NCI-H2227 (cell line): ENCODE measurements at regions not wholly inside any gene's neighbourhood (a gene's known extent, or its start where the extent isn't known, plus 50 kb on each side); places are given as distances from the start of the nearest gene placed in this dataset.
"Not testable (repeated sequence)": the region's sequence is repeated elsewhere in the genome, so short reads cannot be mapped to it uniquely, and the experiment has no call there.

Experiments used
- DNase-seq: peaks from one replicate; lab custom pipeline; 2025; ENCODE audit not compliant: unreplicated experiment; lab: John Stamatoyannopoulos, UW

DNA sequence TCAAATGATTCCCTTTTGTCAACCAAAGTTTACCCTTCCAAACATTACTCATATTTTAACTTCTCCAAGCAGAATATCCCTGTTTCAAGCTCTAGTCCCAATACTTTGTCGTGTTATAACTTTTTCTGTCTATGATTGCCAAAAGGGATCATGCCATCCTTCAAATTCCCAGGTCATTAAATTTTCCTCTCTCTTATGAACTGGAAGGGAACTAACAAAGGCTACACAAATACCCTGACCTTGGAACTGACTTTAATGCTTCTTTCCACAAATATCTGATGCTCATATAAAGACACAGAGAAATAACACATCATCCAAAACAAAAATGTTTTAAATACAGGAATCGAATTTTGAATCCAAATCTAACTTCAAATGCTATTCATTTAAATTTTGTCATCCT, 1352.7 kb downstream of the CDH11 start:
- DNase-seq: no peak

DNA sequence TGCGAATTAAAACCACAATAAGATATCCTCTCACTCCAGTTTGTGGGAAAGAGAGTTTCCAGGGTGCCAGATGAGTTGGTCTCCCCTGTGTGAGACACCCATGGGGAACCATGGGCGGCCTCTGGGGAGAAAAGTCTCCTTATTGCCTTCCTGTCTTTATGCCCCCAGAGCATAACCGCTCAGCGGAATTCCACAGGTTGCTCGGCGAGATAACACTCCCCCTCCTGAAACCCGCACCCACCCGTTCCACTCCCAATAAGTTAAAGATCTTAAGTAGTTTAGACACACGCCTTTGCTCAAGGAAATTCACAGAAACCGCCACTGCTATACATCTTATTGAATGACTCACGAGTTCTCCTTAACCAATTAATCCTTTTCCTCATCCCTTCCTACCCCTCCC, 1361.6 kb downstream of the CDH11 start:
- not testable (repeated sequence) for DNase-seq

DNA sequence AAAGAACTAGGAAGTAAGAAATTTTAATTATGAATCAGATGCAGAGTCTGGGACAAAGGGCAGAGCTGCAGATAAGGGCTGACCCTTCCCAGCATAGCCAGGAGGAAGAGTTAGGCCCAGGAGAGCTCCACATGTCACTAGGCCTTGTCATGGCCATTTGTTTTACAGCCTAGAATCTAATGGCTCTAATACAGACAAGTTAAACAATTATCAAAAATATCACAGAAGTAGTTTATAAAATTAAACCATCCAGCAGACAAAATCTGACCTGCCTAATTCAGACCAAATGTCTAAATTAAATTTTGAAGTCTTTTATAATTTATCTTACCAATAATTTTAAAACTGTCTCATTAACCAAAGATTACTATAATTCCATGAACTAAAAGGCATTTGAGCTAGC, 1369.5 kb downstream of the CDH11 start:
- DNase-seq: no peak

DNA sequence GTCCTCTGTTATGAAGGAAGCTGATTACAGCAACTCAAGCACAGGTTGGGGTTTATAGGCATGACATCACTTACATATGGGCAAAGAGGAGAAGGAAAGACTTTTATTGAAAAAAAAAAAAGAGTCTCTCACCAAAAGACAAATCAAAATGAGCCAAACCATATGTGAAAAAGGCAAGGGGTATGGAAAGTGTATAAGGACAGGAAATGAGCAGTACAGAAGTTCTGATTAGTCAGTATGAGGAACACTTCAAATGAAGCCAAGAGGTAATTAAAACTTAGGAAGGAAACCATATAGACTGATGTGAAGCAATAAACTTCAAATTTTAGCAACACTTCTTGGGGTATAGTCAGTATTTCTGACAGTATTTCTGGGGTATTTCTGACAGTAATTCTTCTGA, 1372.6 kb downstream of the CDH11 start:
- no peak for DNase-seq

DNA sequence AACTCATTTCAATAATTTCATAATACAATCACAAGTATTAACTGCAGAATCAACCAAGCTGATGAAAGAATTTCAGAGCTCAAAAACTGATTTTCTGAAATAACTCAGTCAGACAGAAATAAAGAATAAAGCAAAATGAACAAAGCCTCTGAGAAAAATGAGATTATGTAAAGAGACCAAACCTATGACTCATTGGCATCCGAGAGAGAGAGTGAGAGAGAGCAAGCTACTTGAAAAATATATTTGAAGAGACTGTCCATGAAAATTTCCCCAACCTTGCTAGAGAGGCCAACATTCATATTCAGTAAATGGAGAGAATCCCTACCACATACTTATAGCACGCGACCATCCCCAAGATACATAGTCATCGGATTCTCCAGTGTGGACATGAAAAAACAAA, 1376.4 kb downstream of the CDH11 start:
- DNase-seq: no peak

DNA sequence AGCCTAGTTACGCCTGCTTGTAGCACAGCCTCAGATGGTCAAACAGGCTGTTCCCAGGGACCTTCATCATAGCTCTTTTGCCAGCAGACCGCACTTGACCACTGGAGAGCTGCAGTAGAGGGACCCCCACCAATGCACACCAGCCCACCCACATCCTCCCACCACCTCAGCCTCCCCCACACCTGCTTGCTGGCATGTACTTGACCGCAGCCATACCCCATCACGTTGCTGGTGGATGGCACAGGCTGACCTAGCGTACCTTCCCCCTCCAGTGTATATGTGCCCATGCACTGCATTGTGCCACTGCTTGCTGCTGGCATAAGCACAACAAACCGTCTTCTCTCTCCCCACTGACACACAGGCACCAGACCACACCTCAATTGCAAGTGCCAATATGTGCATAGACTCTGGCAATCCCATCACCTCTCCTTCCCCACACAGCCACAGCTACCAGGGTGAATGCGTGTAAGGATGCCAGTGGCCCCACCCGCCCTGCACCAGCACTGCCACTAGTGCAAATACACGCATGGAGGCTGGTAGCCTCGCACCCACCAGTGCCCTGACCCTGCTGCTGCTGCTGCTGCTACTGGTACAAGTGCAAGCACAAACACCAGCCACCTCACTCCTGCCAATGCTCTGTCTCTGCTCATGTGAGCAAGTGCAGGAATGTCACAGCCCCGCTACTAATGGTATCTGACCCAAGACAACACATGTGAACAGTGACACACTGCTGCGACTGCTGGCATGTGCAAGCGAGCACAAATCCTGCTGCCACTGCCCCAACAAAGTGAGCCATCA, 1377.6 kb downstream of the CDH11 start:
- DNase-seq: no peak

DNA sequence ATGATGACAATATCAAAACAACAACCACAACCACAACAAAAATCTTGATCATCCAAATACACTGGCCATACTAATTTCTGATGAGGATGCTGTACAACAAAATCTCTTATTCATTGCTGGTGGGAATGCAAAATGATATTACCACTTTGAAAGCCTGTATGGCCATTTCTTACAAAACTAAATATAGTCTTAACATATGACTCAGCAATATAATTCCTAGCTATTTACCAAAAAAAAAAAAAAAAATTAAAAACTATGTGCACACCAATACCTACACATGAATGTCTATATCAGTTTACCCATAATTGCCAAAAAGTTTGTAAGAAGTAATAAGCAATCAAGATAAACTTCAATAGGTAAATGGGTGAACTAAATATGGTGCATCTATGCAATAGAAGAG, 1379.7 kb downstream of the CDH11 start:
- DNase-seq: no peak

DNA sequence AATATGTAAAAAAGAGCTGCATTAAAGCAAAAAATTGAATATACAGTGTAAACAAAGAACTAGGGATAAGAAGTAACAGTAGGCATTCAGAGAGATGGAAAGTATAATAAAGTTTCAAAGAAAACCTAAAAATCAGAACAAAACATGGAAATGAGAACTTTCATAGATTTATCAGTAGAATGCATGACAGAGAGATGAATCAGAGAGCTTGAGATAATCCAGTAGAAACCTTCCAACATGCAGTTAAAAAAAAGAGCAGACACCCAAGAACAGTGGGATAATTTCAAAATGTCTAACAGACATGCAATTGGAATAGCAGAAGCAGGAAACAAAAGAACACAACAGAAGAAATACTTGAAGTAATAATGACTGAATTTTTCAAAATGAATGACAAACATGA, 1384.2 kb downstream of the CDH11 start:
- DNase-seq: no peak

DNA sequence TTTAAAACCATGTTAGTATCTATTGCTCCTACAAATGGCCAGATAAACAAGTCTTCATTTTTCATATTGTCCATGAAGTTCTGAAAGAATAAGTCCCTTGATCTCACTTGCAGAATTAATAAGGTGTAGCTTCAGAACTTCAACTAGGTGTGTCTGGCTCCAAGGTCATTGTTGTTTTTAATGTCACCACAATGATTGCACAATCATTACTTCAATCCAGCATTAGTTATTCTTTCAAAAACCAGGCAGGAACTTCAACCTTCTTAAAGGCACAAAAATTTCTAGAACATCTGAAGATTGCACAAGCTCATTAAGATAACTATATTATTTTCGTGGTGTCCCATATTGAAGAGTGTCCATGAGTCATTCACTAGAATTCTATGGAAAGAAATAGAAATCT, 1386.4 kb downstream of the CDH11 start:
- DNase-seq: no peak

DNA sequence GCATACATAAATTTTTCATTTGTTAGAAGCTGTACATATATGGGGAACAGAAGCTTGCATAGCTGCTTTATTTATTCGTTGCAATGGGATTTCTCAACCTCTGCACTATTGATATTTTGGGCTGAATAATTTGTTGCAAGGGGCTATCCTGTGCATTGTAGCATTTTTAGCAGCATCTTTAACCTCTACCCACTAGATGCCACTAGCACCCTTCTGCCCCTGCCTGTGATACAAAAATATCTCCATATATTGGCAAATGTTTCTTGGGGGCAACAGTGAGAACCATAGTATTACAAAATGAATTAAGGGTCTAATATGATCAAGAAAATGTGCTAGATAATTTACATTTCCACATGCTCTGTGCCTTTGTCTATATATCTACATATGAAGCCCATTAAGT, 1401.0 kb downstream of the CDH11 start:
- no peak for DNase-seq

DNA sequence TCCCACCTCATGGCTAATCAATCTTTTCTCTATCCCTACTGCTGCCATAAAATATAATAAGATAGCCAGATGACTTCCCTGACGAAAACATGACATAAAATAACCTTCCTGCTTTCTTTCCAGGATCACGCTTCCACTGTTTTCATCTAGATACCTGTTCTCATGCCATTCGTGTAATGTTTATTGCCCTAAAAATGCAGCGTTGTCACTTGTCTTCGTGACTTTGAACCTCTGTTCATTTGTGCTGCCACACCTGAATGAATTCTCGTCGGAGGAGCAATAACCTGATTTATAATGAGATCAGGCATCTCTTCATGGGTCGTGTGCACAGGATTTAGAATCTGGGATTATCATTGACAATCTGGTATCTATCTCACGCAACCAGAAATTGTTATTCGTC, 1401.9 kb downstream of the CDH11 start:
- DNase-seq: no peak

DNA sequence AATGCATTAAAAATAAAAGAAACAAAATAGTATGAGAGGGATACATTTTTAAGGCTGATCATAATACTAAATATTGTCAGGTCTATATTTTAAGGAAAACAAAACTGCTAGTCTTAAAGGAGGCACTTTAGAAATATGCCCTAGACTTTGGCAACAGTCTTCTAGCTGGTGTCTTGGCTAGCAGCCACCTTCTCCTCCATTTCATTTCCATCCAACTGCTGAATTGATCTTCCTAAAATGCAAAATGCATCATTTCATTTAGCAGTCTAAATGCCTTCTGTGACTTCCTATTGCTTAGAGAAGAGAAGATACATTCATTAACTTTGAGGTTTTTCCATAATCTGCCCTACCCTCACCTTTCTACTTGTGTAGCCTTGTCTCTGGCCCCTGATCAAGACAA, 1404.1 kb downstream of the CDH11 start:
- no peak for DNase-seq

DNA sequence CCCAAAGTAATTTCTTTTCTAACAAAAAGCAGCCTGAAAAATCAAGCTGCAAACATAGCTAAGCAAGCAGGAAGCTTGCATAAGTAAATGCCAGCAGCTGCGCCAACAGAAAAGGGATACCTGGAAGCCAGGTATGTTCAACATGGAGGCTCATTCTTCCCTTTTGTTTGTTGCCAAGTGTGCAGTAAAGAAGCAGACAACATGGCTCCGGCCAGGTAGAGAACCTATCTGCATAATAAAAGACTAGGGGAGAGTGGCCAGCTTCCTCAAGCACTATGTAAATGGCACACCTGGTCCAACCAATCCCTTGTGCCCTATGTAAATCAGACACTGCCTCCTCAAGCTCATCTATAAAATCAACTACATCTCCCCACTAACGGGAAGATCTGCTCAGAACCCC, 1407.0 kb downstream of the CDH11 start:
- DNase-seq: no peak

DNA sequence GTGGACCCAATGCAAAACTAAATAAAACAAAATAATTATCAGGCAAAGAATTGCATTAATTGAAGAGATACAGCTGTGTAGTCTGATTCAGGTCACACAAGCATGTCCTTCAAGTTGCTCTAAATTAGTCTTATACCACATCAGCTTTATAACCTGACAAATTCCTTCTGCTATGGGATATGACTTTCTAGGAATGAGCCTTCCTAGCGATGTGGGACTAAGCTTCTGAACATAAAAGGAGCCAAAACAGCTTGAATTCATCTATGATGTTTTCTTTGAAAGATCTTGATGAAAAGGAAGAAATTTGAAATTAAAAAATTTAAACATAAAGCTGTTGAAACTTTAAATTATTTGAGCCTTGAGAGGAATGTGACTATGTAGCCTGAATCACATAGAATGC, 1409.1 kb downstream of the CDH11 start:
- DNase-seq: no peak

DNA sequence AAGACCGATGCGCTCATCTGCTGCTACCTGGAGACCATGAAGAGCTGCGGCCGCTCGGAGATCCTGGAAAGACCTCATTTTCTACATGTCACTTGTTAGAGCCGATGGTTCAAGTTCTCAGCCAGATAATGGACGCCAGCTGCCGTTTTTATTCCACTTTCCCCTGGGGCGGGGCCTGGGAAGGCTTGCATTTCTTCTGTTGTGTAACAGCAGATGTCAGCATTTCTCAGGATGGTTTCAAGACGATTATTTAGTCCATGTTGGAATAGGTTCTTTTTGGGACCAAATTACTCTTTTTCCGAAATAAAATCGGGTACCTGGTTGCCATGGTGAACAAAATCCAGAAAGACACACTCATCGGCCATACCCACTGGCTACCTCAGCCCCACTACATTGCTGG, 1418.3 kb downstream of the CDH11 start:
- no peak for DNase-seq

DNA sequence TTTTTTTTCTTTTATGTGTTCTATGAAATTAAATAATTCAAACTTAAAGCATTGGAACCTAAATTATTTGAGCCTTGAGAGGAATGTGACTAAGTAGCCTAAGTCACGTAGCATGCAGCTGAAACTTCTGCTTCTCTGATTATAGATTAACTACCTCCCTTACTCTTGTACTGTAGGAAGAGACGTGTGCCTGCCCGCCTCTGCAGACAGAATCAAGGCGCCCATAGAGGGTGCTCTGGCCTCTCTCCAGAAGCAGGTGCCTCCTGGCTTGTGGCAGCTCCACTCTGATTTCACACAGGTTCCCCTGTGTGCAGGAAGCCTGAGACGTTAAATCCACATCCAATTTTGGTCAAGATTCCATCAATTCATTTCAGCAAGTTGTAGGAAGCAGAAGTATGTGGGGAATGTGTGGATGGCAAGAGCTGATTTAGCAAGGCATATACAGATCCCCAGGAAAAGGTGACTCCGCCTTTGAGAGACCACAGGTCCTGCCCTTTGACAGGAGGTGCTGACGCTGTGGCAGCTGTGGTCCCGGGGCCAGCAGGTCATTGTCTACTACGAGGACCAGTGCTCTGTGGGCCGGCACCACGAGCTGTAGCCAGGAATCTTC, 1418.8 kb downstream of the CDH11 start:
- no peak for DNase-seq

DNA sequence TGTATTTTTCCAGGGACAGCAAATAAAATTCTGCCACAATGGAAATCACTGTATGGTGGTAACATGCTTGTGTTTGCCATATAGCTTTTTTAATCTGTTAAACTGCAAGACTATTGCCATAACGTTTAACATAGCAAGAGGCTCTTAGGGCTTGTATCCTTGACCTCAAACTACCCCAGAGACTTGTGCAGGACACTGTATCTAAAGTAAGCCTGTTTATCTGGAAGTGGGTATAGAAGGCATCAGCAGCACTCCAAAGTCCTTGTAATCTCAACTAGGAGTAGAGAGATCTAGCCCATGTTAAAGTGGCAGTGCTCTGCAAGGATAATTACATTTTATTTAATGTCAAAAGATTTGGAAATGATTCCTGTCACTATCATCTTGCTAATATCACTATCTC, 1424.1 kb downstream of the CDH11 start:
- no peak for DNase-seq

DNA sequence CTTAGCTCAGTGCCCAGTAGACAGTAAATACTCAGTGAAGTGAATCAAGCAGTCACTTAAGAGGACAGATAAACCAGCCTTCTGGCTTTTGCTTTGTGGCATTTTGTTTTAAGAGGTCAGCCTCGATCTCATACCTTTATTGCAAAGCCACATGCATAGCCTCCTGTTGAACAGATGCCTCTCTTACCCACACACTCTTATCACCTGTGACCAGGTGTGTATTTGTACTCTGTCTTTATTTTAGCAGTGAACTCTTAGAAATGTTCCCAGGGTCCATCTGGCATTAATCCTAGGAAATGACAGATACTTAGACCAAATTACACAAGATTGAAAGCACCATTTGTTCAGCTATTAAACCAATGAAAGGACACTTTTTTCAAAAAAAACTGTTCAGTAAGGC, 1426.5 kb downstream of the CDH11 start:
- DNase-seq: no peak

DNA sequence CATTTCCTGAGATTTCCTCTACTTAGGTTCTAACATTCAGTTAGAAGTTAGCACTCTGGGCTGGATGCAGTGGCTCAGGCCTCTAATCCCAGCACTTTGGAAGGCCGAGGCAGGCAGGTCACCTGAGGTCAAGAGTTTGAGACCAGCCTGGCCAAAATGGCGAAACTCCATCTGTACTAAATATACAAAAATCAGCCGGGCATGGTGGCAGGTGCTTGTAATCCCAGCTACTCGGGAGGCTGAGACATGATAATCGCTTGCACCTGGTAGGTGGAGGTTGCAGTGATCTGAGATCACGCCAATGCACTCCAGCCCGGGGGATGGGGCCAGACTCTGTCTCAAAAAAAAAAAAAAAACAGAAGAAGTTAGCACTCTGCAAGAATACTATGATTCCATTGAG, 1430.9 kb downstream of the CDH11 start:
- no peak for DNase-seq

DNA sequence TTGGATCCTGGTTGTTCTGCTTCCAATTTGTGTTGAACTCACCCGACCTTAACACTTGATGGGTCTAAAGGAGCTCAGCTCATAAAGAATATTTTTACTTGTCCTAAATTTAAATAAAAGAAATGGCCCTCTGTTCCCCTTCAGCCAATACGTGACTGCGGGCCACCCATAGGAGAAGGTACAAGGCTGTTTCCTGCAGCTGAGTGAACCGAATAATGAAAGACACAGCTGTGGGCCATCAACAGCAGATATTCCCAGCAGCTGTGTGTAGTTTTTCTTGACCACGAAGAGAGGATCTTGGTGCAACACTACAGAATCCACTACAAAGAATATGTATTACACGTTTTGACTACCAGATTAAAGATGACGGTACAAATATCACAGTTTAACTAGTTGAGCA, 1431.6 kb downstream of the CDH11 start:
- DNase-seq: no peak

DNA sequence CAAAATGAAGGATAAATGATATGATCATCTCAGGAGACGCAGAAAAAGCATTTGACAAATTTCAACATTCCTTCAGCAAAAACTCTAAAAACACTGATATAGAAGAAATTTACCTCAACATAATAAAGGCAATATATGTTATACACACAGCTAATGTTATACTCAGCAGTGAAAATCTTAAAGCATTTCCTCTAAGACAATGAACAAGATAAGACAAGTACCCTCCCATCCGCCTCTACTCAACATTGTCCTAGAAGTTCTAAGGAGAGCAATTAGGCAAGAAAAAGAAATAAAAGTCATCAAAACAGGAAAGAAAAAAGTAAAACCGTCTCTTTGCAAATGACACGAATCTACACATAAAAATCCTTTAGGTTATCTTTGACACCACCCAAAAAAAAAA, 1432.8 kb downstream of the CDH11 start:
- DNase-seq: no peak

DNA sequence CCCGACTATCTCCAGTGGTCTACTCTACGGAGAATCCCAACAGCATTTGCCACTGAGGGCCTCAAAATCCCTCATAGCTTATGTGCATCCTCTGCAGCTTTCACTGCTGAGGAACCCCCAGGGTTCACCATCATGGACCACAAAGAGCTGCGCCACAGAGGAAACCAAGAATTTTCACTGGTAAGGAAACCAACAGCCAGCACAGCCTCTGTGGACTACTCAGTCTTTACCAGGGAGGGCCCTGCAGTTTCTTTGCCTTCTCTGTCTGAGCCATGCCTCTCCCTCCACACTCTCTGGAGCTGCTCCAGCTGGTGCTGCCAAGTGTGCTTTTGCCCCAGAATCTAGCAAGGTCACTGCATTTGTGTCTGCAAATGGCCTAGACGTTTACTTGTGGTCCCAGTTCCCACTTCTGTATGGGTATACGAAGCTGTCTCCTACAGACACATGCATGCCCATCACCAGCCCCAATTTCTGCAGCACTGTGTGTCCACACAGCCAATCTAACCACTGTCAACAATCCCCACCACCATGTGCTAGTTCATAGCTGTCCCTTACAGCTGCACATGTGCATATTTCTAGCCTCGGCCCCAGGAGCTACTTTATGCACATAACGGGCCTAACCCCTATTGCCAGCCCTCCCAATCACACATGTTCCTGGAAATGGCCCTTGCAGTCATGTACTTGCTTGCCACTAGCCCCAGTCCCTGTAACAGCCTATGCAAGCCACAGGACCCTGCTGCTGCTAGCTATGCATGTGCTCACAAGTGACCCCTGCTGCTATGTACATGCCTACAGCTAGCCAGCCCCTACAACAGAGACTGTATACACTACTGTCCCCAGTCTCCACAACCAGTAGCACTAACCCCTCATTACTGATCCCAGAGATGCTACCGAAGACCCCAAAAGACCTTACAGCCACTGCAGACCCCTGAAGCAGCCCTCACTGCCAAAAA, 1437.4 kb downstream of the CDH11 start:
- DNase-seq: no peak
